ENCODE measurements at regions not wholly inside any gene's neighbourhood (a gene's known extent, or its start where the extent isn't known, plus 50 kb on each side); places are given as distances from the start of the nearest gene placed in this dataset.

DNA sequence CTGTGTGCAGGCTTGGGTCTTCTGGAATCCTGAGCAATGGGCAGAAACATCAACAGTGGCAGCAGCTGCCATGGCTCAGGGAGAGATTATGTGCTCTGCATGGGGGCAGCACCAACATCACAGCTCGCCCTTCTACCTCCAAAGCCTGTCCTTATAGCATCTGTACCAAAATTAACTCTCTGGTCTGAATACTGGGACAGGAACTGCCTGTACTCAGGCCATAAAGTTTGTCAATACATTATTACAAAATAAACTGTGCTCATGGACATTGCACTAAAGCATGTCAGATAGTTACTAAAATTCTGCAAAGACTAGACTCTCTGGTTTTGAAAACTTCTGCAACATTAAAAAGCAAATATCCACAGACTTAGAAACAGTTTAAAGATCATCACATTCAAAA is 91.6 kb downstream of the ZC3H11B start:
- DNase-seq (ENCODE audit: low read depth in 2 of 2), result no peak

DNA sequence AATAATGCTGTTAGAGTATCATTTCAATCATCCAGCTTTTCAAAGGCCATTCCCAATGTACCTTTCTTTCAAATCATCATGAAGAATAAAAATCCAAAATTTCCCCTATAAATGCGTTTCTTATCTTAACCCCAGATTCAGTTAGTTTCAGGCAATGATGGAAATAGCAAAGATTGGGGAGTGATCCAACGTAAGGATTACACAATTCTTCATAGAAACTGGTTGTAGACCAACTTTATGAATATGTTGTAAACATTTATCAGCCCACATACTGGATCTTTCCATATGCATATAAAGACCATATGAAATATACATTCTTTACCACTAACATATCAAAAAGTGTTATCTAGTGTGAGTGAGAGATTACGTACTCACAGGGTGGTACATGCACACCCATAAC is 92.7 kb downstream of the ZC3H11B start:
- no peak for DNase-seq (ENCODE audit: low read depth in 2 of 2)

DNA sequence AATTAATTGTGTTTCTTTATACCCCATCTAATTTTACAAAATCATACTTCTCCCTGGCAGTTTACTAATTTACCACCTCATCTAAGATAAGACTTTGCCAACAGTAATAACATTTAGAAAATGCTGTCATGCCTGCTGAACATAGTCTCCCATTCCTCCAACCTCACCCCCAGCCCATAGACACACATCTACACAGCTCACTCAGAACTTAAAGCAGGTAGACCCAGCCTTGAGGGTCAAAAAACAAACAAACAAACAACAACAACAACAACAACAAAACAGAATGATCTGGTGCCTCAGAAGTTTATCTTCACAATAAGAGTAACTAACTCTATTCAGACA is 94.0 kb downstream of the ZC3H11B start:
- DNase-seq (ENCODE audit: low read depth in 2 of 2), result no peak

DNA sequence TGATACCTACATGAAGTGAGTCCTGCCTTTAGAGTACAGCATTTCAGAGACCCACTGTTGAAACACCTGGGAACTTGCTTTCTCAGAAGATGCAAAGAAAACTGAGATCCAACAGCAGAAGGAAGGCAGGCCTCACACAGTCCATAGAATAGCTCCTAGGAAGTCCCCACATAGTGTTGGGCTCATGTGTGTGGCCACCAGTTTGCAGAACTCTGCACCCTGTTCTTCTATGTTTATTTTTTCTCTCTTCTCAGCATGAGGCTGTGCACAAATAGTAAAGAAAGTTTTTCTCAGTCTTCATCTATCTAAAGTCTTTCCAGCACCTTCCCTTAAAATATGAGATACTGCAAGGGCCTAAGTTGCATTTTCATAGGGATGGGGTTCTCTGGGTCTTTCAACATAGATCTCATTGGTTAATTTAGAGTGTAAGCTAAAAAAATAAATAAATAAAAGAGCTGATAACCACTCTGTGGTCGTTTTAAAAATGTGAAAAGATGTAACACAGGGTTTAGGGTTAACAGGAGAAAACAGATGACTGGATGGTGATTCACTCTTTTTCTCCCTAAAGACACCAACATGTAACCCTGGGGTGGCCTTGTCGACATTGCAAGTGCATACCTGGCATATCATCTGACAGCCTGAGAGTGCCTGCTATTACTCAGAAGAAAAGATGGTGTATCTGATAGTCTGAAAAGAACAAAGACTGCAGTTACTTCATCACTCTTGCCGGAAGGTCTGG is 94.6 kb downstream of the ZC3H11B start:
- DNase-seq (ENCODE audit: low read depth in 2 of 2), result no peak

DNA sequence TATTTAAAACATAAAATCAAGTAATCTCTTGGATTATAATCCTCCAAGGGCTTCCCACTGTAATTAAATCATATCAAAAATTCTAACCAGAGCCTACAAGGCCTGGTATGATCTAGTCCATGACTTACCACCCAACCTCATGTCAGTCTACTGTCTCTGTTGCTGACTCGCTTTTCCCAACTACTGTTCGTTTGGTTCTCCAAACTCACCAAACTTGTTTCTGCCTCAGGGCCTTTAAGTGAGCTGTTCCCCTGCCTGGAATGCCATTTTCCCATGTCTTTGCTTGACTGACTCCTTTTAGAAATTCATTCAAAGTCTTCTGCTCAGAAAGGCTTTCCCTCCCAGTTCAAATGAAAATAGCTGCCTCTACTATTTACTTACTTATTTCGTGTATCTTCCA is 95.9 kb downstream of the ZC3H11B start:
- no peak for DNase-seq (ENCODE audit: low read depth in 2 of 2)

DNA sequence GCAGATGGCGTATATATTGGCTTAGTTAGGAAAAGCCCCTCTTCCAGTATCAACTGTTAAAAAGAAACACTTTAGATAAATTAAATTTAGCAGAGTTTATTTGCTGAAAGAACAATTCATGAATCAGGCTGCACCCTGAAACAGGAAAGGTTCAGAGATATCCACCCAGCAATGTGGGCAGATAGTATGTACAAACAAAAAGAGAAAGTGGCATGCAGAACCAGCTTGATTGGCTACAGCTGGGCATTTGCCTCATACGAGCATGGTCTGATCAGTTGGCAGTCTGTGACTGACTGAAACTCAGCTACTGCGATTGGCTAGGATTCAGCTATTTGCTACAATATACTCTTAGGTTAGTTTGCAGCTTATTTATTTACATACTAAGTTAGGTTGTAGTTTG is 98.2 kb downstream of the ZC3H11B start:
- no peak for DNase-seq (ENCODE audit: low read depth in 2 of 2)

DNA sequence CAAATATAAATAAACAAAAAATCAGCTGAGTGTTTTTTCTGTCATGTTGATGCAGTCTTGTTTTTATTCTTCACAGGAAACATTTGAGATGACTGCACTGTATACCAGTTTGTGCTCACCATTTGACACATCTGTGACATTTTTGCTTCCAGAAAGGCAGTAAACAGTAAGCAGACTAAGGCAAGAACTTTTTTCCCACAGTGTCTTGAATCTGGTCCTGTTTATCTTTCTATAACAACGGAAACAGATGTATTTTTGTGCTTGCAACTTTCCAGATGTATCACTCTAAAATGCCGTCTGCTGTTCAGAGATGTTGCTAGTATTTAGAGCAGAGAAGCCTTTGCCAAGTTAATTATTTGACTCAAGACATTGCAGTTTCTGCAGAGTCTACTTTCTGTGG is 105.5 kb downstream of the ZC3H11B start:
- DNase-seq (ENCODE audit: low read depth in 2 of 2), result no peak

DNA sequence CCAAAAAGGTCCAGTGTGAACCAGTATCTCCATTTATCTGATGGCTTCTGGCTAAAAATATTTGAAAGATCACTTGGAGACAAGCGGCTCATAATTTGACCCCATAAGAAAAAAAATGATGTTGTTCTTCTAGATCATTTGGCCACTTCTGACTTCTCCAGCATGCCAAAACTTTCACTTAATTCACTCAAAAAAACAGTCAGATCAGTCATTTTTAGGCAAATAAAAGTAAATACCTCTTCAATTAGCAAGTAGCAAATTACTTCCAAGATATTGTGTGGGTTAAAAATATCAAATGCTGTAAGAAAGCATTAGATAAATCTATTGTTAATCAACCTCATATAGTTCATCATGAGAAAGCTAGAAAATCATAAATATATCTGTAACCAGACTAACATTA is 106.0 kb downstream of the ZC3H11B start:
- no peak for DNase-seq (ENCODE audit: low read depth in 2 of 2)

DNA sequence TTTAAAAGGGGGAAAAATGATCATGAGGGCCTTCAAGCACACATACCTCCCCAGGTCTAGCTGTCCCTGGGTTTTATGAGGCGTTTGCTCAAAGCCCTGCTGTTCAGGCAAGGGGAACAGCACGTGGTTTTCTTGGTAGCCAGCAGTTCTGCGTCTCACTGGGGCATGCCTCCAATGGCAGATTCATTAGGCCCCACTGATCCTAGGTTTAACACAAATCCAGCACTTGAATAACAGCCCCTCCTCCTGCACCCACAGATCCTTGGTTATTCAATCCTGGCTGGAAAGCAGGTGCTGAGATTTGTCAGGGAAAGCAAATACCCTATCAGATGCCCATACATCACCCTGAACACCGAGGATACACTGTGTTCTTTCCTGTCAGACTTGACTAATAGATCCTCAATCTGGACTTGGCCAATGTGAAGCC is 106.4 kb downstream of the ZC3H11B start:
- DNase-seq (ENCODE audit: low read depth in 2 of 2), result no peak

DNA sequence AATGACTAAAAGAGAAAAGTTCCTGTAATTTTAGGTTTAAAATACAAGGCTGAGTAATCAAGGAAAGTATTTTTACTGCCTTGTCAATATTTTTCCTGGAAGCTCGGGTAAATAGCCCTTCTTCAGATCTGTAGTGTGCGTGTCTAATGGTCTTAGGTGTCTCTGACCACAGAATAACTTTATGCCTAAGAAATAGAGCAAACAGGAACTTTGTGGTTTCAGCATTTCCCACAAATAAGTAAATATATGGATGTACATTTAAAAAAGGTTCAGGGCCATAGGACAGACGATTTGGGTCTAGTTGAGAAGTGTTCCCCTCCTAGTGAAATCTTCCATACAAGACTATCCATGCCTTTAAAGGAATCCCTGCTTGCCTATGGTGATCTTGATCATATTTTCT is 107.0 kb downstream of the ZC3H11B start:
- DNase-seq (ENCODE audit: low read depth in 2 of 2), result no peak

DNA sequence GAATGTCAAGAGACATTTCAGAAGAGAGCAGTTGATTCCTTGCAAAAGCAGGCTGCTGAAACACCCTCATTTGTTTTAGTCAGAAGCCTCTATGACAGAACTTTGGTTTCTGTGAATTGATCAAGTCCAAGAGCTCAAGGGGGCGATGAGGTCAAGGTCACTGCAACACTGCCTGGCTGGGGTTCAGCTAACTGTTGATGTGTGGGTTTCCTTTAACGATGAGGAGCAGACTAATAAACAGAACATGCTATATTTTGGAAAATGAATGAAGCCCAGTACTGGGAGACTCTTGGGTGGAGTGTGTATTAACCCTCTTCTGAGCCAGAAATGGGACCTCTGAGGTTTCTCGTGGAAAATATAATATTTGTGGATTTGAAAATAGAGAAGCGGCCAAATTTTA is 109.3 kb downstream of the ZC3H11B start:
- DNase-seq (ENCODE audit: low read depth in 2 of 2), result no peak

DNA sequence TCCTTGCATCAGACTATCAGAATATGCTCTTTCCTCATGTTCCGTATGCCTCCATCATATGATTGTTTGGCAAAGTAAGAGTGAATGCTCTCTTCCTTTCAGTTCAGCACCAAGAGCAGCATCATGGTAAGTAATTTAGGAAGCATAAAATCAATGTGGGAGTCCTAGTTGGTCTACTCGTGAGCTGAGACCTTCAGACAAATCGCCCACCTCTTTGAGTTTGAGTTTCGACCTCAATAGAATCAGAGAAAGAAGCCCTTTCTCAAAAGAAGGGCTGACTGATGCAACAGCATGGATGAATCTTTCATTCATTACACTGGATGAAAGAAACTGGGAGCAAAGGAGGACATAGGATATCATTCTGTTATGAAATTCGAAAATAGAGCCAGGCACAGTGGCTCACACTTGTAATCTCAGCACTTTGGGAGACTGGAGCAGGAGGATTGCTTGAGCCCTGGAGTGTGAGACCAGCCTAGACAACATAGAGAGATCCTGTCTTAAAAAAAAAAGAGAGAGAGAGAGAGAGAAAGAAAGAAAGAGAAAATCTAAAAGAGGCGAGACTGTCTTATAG is 112.5 kb downstream of the ZC3H11B start:
- no peak for DNase-seq (ENCODE audit: low read depth in 2 of 2)

DNA sequence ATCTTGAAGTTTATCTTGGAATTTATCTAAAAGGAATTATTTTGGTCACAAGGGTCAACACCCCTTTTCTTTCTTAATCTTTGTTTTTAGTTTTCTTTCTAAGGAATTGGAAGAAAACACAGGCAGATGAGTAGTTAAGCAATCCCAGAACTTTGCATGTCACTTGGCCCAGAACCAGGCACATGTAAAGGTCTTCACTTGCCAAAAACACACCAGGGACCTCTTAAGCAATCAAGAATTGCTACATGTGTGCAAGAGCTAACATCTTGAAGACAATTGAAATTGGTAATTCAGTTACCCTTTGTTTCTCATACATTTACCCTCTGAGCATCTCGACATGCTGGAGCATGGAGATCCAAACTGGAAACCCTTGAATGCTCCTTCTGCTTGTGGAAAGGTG is 114.2 kb downstream of the ZC3H11B start:
- DNase-seq (ENCODE audit: low read depth in 2 of 2), result no peak

DNA sequence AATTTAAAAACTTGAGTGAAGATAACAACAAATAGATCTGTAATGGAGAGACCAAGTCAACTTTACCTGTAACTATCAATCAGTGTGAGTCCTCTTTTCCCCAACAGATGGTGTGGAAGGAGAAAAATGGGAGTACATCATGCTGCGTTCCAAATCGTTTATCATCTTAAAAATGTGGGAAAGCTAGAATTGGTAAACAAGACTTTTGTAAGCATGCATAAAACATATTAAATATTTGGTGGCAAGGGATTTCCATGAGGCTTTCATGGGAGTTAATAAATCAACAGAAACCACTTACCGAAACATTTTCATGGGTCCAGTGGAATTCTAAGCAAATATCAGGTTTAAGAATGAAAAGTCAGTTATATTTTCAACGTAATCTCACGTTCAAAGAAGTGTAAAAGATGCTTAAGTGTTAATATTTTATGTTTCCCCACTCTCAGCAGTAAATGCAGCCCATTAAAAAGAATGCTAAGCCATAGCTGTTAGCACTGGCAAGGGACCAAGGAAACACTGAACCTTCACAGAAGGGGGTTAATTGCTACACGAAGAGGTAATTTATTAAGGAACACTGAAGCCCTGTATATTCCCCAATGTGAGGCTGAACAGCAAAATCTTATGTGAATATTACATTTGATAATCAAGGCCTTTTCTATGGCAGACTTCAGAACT is 117.0 kb downstream of the ZC3H11B start:
- no peak for DNase-seq (ENCODE audit: low read depth in 2 of 2)

DNA sequence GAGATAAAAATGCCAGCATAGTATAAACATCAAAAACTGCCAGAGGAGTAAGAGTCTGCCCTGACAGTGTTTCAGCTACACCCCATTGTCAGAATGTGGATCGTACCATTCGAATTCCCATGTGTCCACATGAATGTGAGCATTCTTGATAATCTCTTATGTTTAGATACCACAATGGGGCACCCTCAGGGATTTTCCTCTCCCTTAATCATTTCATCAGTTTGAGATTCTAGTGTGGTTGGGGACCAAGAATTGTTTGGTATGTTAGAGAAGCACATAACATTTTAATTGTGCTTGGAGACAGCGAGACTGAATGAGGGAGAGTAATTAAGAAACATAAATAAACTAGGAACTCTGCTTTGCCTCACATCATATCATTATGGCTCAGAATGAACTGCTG is 120.2 kb downstream of the ZC3H11B start:
- no peak for DNase-seq (ENCODE audit: low read depth in 2 of 2)

DNA sequence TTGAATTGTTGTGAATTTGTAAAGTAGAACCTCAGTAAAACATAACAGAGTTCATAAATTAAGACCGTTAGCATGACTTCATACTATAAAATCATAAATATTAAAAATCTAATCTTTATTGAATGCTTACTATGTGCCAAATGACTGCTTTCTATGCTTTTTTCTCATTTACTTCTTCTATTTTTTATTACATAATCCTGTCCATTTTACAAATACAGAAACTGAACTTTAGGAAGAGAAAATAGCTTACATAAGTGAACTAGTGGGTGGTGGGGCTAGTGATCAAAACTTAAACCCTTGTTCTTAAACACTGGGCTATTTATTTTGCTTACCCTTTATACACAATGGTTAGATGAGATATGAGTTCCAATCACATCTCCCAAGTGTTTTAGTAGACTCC is 122.3 kb downstream of the ZC3H11B start:
- DNase-seq (ENCODE audit: low read depth in 2 of 2), result no peak

DNA sequence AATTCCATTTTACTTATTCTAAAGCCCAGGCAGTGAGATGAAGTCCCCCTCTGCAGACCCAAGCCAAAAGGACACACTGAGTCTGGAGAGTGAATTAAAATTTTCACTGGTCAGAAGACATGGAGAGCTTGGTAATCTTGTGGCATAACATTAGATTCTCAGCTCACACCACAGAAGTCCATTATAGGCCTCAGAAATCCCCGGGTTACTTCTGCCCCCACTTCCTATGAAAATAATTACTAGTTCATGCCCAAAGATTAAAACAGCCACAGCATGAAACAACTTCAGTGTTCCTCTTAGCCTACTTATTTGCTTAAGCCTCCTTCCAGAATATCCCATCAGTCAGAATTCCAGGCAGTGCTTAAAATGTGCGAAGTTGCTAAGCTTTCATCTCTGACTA is 123.3 kb downstream of the ZC3H11B start:
- no peak for DNase-seq (ENCODE audit: low read depth in 2 of 2)

DNA sequence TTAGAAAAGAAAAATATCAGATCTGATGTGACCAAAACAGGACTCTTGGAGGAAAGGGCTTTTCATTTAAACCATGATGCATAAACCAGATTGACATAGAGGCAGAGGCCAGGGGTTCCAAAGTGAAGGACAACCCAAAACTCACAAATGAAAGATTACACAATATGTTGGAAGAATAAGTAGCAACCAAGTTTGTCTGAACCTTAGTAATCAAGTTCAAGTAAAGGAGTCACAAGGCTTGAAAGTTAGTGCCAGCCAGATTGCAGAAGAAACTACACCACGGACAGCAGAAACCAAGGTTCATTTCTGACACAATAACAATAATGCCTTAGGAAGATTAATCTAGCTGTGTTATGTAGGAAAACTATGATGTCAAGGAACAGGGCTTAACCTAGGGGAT is 124.6 kb downstream of the ZC3H11B start:
- no peak for DNase-seq (ENCODE audit: low read depth in 2 of 2)

DNA sequence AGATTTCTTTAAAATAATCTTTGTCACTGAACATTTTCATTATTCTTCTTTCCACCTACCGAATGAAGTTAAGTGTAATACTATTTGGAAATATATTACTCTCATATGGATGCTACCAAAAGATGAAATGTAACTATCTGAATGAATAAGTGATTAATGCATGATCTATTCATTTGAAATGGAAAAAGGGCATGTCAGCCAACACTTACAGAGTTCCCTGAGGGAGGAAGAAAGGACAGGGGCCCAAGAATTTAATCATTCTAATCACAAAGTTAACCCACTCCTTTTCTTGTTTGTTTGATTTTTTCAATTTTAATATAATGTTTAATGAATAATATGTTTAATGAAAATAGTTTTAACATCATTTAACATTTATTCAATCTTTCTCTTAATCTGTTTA is 129.4 kb downstream of the ZC3H11B start:
- no peak for DNase-seq (ENCODE audit: low read depth in 2 of 2)

DNA sequence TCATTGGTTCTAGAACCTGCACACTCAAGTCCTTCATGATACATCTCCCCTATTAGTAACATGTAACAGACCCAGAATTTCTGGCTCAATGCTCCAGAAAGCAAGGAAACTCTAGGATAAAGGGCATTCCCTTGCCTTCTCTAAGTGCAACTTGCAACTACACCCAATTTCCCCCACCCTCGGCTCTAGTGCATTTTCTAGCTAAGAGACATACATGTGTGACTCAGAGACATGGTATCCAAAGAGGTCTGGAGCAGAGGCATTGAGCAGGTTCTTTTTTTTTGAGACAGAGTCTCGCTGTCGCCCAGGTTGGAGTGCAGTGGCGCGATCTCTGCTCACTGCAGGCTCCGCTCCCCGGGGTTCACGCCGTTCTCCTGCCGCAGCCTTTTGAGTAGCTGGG is 132.9 kb downstream of the ZC3H11B start:
- no peak for DNase-seq (ENCODE audit: low read depth in 2 of 2)

DNA sequence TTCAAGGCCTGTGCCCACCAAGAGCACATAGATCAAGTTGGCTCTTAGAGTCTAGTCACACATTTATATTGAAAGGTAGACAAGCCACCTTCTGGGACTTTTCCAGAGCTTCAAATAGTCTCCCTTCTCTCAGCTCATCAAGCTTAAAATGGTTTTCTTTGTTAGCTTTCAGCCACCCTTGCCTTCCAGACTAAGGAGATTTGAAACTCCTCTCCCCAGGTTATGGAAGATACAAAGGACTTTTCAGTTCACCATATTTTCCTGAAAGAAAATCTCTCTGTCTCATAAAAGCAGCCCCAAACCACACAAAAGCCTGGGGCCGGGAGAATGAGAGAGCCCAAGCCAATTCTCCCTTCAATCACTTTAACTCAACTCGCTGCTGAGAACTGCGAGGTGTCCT is 134.1 kb downstream of the ZC3H11B start:
- DNase-seq (ENCODE audit: low read depth in 2 of 2), result no peak

DNA sequence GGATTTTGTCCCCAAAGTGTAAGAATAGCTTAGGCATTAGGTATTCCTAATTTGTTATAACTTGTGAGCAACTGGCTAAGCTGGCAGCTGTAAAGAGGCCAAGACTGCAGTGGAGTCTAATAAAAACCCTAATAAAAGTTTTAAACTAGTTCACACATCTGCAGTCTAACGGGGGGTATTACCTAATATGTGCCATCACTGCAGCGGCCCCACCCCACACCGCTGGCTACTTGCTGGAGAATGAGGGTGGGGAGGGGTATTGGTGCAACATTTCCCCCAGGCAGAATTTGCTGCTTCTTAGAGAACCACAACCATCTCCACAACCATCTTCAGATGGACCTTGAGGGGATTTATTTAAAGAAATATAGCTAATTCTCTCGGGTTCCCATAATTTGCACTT is 135.0 kb downstream of the ZC3H11B start:
- DNase-seq (ENCODE audit: low read depth in 2 of 2), result no peak

DNA sequence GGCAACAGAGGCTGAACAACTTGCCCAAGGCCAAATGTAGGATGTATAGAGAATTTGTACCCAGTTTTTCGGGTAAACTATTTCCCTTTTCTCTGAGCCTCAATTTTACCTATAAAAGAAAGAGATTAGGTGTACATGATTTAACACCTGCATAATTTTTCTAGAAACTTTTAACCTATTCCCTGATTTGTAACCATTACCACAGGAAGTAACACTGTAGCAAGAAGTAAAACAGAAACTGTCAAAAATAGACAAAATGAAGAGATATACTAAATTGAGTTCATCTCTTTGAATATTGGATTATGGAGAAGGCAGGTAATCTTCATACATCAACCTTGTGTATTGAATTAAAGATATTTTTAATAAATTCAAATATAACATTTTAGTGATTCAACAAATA is 136.2 kb downstream of the ZC3H11B start:
- DNase-seq (ENCODE audit: low read depth in 2 of 2), result no peak

DNA sequence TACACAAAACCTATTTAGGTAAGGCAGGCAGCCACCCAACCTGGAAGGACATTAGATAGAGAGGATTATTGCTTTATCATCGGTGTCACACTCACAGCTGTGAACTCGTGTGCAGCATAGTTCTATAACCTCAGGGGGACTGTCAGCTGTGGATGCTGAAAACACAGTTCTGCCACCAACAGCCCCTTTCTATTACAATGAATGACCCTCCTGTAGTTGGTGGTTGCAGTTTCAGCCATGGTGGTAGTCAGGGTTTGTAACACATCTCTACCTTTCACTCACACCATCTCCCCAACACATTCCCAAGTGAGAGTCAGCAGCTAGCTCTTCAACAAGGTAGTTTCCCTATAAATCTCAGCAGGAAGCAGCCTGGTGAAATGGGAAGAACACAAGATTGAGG is 136.8 kb downstream of the ZC3H11B start:
- DNase-seq (ENCODE audit: low read depth in 2 of 2), result no peak

Measured in stimulated activated CD8-positive, alpha-beta memory T cell treated with anti-CD3 and anti-CD28 coated beads, Interleukin-7, amount 100 ng/mL, for 1 hour (primary cell).